Activated naive CD4-positive, alpha-beta T cell treated with anti-CD3 and anti-CD28 coated beads, Interleukin-2, amount 50 U/mL, for 24 hours (primary cell): ENCODE measurements at regions not wholly inside any gene's neighbourhood (a gene's known extent, or its start where the extent isn't known, plus 50 kb on each side); places are given as distances from the start of the nearest gene placed in this dataset.
"Not testable (repeated sequence)": the region's sequence is repeated elsewhere in the genome, so short reads cannot be mapped to it uniquely, and the experiment has no call there.

Experiments
- H3K27ac Mint-ChIP-seq: one replicate; pipeline ENCODE4 v1.8.0; 2021; ENCODE audit warnings: mild to moderate bottlenecking, mixed read lengths
- H3K27me3 Mint-ChIP-seq: one replicate; pipeline ENCODE4 v1.8.0; 2021; ENCODE audit warnings: mixed read lengths
- H3K36me3 Mint-ChIP-seq: one replicate; pipeline ENCODE4 v1.8.0; 2021; ENCODE audit warnings: mixed read lengths
- H3K4me1 Mint-ChIP-seq: one replicate; pipeline ENCODE4 v1.8.0; 2021; ENCODE audit warnings: mixed read lengths
- H3K4me3 Mint-ChIP-seq: one replicate; pipeline ENCODE4 v1.8.0; 2021; ENCODE audit warnings: mild to moderate bottlenecking, mixed read lengths
- H3K9me3 Mint-ChIP-seq: one replicate; pipeline ENCODE4 v1.8.0; 2021; ENCODE audit warnings: mixed read lengths

DNA sequence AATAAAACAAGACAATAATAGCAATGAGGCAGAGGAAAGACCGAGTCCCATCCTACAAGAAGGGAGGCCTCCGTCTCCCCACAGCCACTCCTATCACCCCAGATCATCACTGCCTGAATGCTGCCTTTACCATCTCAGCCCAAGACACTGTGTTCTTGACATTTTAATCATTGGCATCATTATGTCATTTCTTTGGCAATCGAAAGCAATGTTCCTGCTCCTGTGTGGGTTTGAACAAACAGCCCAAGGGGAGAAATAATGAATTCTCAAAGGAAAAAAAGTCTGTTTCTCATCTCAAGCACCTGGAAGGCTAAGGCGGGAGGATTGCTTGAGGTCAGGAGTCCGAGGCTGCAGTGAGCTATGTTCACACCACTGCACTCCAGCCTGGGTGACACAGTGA lies 73.0 kb upstream of the ACSL1 start:
- Mint-ChIP-seq H3K36me3 (peaks cover 3% of the 10 kb centered on the region), H3K27ac (no peak overlapping the region), H3K4me3 (no peak overlapping the region), H3K9me3 (peaks cover 4% of the 10 kb centered on the region), H3K4me1 (no peaks in the 10 kb centered on the region), H3K27me3 (peaks cover 5% of the 10 kb centered on the region)

DNA sequence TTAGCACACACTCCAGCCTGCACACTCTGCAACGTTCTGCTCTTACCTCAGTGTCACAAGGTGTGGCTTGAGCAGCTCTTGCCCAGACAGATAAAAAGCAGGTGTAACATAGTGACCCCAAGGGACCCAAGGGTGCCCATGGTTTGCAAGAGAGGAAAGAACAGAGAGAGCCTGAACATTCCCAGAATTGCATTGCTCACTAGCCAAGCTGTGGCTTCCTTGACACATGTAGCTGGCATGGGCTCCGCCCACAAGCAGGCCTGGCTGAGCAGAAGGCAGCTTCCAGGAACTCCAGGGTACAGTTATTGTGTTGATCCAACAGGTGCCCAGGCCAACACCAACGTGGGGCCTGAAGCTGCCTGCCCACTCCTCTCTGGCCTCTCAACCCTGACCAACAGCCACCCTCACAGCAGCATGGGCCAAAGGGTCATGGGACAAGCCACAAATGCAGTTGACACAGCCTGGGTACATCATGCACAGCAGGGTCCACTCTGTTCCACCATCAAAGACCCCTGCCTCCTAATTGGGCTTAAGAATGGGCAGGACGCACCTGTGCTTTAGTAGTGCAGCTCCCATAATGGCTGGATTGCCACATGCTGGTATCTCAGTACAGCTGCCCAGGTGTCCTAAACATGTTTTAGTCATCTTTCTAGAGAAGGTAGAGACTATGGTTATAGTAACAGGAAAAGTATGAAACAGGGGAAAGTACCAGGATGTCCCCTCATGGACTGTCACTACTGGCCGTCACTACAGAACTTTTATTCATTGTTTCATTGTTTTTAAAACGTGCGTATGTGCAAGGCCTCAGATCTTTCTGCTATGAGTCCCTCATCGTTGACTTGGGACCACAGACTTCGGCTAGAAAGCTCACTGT lies 73.7 kb upstream of the ACSL1 start:
- no peaks in the 10 kb centered on the region for H3K9me3 Mint-ChIP-seq
- H3K27ac Mint-ChIP-seq: no peak overlapping the region
- peaks cover 5% of the 10 kb centered on the region for H3K27me3 Mint-ChIP-seq
- no peaks in the 10 kb centered on the region for H3K36me3 Mint-ChIP-seq
- H3K4me1 Mint-ChIP-seq: no peaks in the 10 kb centered on the region
- H3K4me3 Mint-ChIP-seq: no peak overlapping the region

DNA sequence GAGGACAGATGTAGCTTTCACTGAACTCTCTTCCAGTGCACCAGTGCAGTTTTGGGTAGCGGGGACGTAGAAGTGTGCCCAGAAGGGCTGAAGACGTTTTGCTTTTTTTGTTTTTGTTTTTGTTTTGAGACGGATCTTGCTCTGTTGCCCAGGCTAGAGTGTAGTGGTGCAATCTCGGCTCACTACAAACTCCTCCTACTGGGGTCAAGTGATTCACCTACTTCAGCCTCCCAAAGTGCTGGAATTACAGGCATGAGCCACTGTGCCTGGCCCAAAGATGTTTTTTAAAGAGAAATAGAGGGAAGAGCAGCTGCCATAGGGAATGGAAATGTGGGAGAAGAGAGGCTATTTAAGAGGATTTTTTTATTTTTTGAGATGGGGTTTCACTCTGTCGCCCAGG lies 74.4 kb upstream of the ACSL1 start:
- no peaks in the 10 kb centered on the region for H3K4me1 Mint-ChIP-seq
- H3K36me3 Mint-ChIP-seq: no peaks in the 10 kb centered on the region
- no peak overlapping the region for H3K4me3 Mint-ChIP-seq
- no peaks in the 10 kb centered on the region for H3K9me3 Mint-ChIP-seq
- H3K27me3 Mint-ChIP-seq: peaks cover 5% of the 10 kb centered on the region
- no peak overlapping the region for H3K27ac Mint-ChIP-seq

DNA sequence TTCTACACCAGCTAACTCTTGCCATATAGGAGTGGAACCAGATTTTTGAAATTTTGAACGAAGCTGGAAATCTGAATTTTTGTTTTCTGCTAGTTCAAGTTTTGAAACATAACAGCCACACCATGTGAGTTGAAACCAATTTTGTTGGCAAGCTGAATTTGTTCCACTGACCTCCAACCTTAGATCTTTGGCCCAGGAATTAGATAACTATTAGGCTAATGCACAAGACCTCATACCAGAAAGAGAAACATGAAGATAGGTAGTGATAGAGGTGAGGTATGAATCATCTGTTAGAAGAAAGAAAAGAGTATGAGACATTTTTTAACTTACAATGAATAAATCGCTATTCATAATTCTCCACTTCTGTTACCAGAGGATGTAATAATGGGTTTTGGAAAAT lies 76.8 kb upstream of the ACSL1 start:
- no peaks in the 10 kb centered on the region for H3K9me3 Mint-ChIP-seq
- no peak overlapping the region for H3K27ac Mint-ChIP-seq
- no peaks in the 10 kb centered on the region for H3K4me1 Mint-ChIP-seq
- peaks cover 2% of the 10 kb centered on the region for H3K27me3 Mint-ChIP-seq
- no peak overlapping the region for H3K4me3 Mint-ChIP-seq
- H3K36me3 Mint-ChIP-seq: no peaks in the 10 kb centered on the region

DNA sequence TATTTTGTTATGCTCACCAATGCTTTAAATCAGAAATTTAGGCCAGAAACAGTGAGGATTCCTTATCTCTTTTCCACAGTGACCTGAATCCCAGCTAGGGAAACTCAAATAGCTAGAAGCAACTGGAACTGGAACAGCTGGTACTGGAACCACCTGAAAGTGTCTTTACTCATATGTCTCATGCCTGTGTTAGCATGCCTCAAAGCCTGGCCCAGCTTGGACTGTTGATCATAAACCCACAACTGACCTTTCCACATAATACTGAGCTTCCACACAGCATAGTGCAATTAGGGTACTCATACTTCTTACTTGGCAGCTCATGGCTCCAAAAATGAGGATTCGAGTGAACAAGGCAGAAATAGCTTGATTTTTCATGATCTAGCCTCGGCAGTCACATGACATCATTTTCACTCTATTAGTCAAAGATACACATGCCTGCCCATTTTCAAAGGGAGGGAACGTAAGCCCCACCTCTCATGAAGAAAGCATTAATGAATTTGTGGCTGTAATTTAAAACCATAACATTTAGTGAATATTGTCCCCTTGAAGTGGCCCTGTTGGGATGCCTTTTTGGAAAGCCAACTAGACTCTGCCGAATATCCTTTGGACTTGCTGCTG lies 80.8 kb upstream of the ACSL1 start:
- peaks cover 4% of the 10 kb centered on the region for H3K4me1 Mint-ChIP-seq
- H3K27me3 Mint-ChIP-seq: no peaks in the 10 kb centered on the region
- no peak overlapping the region for H3K4me3 Mint-ChIP-seq
- H3K9me3 Mint-ChIP-seq: no peaks in the 10 kb centered on the region
- no peak overlapping the region for H3K27ac Mint-ChIP-seq
- H3K36me3 Mint-ChIP-seq: no peaks in the 10 kb centered on the region

DNA sequence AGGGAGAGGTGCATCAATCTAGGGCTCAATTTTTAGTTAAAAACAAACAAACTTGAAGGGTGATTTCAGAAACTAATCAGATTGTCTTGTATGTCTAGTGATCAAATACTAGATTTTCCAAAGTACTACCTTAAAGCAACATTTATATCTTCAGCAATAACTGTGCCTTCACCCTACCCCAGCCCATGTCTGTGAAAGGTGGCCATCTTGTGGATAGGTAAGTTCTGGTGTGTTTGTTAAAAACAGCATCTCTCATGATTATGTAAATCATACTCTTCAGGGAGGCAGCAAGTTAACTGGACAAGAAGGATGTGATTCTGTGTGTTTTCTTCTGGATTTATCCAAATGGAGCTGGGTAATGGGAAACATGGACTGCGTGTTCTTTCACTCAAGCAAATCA lies 81.4 kb upstream of the ACSL1 start:
- no peaks in the 10 kb centered on the region for H3K9me3 Mint-ChIP-seq
- peaks cover 4% of the 10 kb centered on the region for H3K4me1 Mint-ChIP-seq
- no peak overlapping the region for H3K4me3 Mint-ChIP-seq
- no peak overlapping the region for H3K27ac Mint-ChIP-seq
- H3K36me3 Mint-ChIP-seq: peaks cover 1% of the 10 kb centered on the region
- no peaks in the 10 kb centered on the region for H3K27me3 Mint-ChIP-seq

DNA sequence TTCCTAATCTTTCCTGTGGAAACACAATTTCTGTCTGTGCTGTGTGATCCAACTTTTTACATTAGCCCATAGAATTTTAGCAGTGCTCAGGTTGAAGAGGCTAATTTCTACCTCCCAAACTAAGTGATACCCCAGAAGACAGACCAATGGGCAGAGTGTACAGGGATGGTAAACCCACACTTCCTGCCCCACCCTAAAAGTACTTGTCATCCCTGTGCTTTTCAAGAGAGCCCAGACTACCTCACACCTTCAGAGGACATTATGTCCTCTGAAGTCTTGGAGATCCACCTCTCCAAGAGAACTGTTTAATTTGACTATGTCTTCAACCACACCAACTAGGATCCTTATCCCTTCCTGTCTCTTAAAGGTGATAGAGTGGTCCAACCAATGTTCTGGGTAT lies 82.0 kb upstream of the ACSL1 start:
- H3K4me1 Mint-ChIP-seq: peaks cover 4% of the 10 kb centered on the region
- no peaks in the 10 kb centered on the region for H3K27me3 Mint-ChIP-seq
- H3K9me3 Mint-ChIP-seq: no peaks in the 10 kb centered on the region
- H3K27ac Mint-ChIP-seq: no peak overlapping the region
- H3K36me3 Mint-ChIP-seq: peaks cover 3% of the 10 kb centered on the region
- H3K4me3 Mint-ChIP-seq: no peak overlapping the region

DNA sequence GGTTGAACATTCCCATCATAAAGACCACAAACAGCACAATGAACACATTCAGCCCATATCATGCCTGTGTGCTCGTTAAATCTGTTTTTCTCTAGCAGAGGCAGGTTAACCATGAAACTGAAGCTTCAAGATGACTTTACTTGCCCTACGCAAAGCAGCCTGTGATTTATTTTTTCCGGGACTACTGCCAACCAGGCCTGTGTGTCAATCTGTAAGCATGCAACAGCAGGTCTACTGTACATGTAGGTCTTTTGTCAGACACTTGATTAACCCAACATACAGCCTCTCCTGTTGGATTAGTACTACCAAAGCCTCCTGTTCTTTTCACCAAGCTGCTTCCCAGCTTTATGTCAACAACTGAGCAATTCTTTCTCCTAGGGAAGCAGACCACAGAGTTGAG lies 85.5 kb upstream of the ACSL1 start:
- Mint-ChIP-seq H3K36me3 (peaks cover 3% of the 10 kb centered on the region), H3K9me3 (no peaks in the 10 kb centered on the region), H3K27me3 (peaks cover 4% of the 10 kb centered on the region), H3K4me1 (peaks cover 4% of the 10 kb centered on the region), H3K4me3 (no peak overlapping the region), H3K27ac (no peak overlapping the region)

DNA sequence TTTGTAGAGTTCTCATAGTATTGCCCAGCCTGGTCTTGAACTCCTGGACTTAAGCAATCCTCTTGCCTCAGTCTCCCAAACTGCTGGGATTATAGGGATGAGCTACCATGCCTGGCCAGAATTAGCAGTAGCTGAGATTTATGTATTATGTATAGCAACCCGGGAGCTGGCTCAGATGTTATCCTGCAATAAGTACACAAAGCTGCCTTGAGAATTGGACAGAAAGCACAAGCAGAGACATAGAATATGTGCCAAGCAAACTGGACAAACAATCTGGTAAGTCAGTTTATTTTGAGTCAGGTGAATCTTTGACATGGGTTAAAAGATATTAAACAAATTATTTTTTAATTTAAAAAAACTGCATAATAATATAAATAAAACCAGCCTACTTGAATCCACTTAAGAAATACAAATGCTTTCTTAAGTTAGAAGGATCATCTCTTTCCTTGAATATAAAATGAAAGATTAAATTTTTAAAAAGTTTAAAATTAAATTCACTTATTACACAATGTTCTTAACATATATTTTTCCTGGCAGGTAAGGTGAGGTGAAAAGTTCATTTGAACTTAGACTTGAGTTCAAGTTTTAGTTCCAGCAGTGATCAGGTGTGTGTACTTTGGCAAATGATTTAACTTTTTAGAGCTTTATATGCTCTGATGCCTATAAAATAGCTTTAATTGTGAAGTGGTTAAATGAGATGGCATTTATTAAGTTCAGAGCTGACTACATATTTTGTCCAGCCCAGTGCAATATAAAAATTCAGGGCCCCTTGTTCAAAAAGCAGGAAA lies 87.8 kb upstream of the ACSL1 start:
- no peaks in the 10 kb centered on the region for H3K9me3 Mint-ChIP-seq
- no peak overlapping the region for H3K4me3 Mint-ChIP-seq
- peaks cover 4% of the 10 kb centered on the region for H3K27me3 Mint-ChIP-seq
- H3K27ac Mint-ChIP-seq: no peak overlapping the region
- H3K4me1 Mint-ChIP-seq: no peaks in the 10 kb centered on the region
- H3K36me3 Mint-ChIP-seq: peaks cover 3% of the 10 kb centered on the region

DNA sequence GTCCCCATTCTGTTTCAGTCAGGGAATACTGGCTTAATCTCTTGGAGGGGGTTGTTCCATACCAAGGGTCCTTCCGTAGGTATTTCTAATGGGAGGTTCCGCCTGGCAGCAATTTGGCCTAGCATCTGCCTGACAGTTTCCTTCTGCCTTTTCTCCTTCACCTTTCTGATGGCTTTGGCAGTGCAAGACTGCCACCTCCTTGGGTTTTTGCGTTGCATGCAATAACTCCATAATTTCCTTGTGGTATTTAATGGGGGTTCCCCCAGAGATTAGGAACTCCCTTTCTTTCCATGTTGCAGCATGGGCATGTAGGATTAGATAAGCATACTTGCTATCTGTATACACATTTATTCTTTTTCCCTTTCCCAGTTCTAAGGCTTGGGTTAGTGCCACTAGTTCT lies 93.0 kb upstream of the ACSL1 start:
- not testable (repeated sequence) for H3K36me3 Mint-ChIP-seq, H3K27ac Mint-ChIP-seq, H3K27me3 Mint-ChIP-seq, H3K9me3 Mint-ChIP-seq, H3K4me3 Mint-ChIP-seq, H3K4me1 Mint-ChIP-seq

DNA sequence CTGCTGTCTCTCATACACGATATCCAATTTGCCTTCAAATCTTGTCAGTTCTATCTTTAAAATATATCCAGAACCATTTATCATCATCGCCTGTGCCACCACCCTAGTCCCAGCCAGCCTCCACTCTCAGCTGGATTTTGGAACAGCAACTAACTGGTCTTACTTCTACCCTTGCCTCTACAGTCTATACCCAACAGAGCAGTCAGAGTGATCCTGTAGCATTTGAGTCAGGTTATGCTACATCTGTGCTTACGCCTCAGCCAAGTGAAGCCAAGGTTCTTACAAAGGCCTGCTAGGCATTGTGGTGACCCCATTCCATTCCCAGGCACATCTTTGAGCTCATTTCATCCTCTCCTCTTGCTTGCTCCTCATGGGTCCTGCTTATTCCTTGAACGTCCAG lies 95.7 kb upstream of the ACSL1 start:
- Mint-ChIP-seq H3K4me1 (no peaks in the 10 kb centered on the region), H3K9me3 (no peaks in the 10 kb centered on the region), H3K36me3 (no peaks in the 10 kb centered on the region), H3K4me3 (no peak overlapping the region), H3K27ac (no peak overlapping the region), H3K27me3 (no peaks in the 10 kb centered on the region)

DNA sequence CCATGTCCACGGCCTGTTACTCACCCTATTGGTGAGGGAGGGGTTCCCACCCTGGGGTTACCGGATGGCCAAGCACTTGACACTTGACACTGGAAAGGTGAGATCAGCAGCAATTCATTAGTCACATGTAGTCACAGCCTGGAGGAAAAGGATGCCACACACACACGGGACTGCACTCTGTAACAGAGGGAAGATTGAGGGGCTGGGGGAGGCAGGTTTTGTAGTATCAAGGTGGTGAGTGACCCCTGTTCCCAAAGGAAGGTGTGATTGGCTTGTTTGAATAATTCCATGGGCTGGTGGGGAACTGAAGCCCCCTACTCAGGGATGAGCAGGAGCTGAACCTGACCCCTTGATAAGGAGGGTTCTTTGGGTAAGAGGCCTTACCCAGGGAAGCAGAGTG lies 96.0 kb upstream of the HELT start:
- no peaks in the 10 kb centered on the region for H3K4me1 Mint-ChIP-seq
- peaks cover 4% of the 10 kb centered on the region for H3K9me3 Mint-ChIP-seq
- H3K36me3 Mint-ChIP-seq: peaks cover 2% of the 10 kb centered on the region
- no peak overlapping the region for H3K27ac Mint-ChIP-seq
- H3K4me3 Mint-ChIP-seq: no peak overlapping the region
- H3K27me3 Mint-ChIP-seq: no peaks in the 10 kb centered on the region

DNA sequence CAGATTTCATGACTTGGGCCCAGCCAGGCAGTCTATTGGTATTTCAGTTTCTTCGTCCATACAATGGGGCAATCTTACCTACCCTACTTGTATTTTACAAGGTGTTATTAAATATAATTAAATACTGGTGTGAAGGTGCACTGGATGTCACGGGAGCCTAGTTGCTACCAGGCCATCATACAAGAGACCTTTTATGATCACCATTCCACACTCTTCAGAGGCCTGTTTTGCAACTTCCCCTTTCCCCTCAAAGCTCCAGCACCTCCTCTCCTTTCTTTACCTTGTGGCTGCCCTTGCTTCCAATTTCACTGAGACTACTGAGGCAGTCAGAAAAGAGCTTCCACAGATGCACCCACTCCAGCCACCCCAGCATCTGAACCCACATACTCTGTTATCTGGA lies 93.8 kb upstream of the HELT start:
- Mint-ChIP-seq H3K27me3 (no peaks in the 10 kb centered on the region), H3K9me3 (peaks cover 14% of the 10 kb centered on the region), H3K36me3 (peaks cover 2% of the 10 kb centered on the region), H3K27ac (no peak overlapping the region), H3K4me3 (no peak overlapping the region), H3K4me1 (no peaks in the 10 kb centered on the region)

DNA sequence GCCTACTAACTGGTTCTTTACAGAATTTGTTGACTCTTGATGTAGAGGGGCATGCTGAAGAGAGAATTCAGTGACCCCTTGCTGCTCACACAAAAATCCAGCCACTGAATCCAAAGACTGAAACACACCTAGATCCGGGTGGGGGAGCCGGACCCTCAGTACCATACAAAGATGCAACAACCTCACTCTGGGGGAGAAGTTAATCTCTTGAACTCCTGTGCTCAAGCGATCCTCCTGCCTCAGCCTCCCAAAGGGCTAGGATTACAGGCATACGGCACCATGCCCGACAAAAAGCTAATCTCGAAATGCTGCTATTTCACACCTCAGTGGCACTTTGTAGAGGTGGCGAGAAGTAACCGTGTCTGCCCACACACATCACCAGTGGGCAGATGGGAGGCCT lies 88.8 kb upstream of the HELT start:
- Mint-ChIP-seq H3K4me3 (no peak overlapping the region), H3K36me3 (peaks cover 2% of the 10 kb centered on the region), H3K27me3 (no peaks in the 10 kb centered on the region), H3K9me3 (peaks cover 14% of the 10 kb centered on the region), H3K27ac (no peak overlapping the region), H3K4me1 (no peaks in the 10 kb centered on the region)

DNA sequence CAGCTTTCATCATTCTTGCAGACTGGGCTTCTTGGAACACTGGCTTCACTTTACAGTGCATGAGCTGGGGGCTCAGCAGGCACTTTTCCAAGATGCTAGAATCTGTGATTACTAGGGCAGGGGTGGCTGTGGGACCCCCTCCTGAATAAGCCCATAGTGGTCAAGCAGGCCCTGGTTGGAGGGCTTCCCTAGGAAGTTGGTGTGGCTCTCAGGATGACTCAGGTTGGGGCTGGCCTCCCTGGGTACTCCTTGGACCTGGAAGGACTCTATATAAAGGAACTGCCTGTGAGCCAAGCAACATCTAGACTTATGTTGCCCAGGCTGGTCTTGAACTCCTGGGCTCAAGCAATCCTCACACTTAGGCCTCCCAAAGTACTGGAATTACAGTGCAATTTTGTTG lies 88.3 kb upstream of the HELT start:
- no peaks in the 10 kb centered on the region for H3K27me3 Mint-ChIP-seq
- peaks cover 2% of the 10 kb centered on the region for H3K36me3 Mint-ChIP-seq
- H3K9me3 Mint-ChIP-seq: peaks cover 14% of the 10 kb centered on the region
- no peak overlapping the region for H3K4me3 Mint-ChIP-seq
- no peak overlapping the region for H3K27ac Mint-ChIP-seq
- H3K4me1 Mint-ChIP-seq: no peaks in the 10 kb centered on the region

DNA sequence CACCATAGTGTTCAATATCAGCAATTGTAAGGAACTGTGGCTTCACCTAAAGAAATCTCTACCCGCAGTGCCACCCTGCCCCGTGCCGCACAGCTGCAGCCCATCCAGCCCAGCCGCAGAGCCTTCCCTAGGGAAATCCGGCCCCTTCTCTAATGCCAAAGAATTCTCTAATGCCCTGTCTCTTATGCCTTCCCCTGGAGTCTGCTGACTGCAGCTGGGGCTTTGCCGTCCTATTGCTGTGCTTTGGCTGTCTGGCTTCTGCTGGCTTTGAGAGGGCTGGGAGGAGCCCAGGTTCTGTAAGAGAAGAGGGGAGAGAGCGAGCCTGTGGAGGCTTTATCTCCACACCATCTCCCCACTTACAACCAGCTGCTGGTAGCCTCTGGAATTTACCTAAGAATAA lies 85.9 kb upstream of the HELT start:
- Mint-ChIP-seq H3K27ac (no peak overlapping the region), H3K9me3 (peaks cover 10% of the 10 kb centered on the region), H3K4me1 (no peaks in the 10 kb centered on the region), H3K4me3 (no peak overlapping the region), H3K36me3 (no peaks in the 10 kb centered on the region), H3K27me3 (no peaks in the 10 kb centered on the region)
